PC-9 (cell line): ENCODE measurements at regions not wholly inside any gene's neighbourhood (a gene's known extent, or its start where the extent isn't known, plus 50 kb on each side); places are given as distances from the start of the nearest gene placed in this dataset.

ENCODE experiments used
- BruUV-seq: library from RNA; stranded (reverse); fragments of 400-500 nt; replicated peaks from 2 replicates; lab custom pipeline; 2021; lab: Mats Ljungman, UMichigan
- CTCF ChIA-PET: fragments of 300-600 bp; sonication (Branson Sonifier 250); formaldehyde crosslinking; loops from one replicate; lab custom pipeline; 2022; ENCODE audit warnings: antibody characterized with exemption; lab: Charles Lee
- POLR2A ChIA-PET: fragments of 300-600 bp; sonication (Branson Sonifier 250); formaldehyde crosslinking; loops from one replicate; lab custom pipeline; 2022; ENCODE audit warnings: antibody characterized with exemption; ENCODE audit not compliant: unreplicated experiment; lab: Charles Lee
- DNase-seq, 2 experiments: peaks; one replicate each; pipeline versions ENCODE4 v3.0.0 to v3.0.0-alpha.2; 2015 to 2022; ENCODE audit warnings: mixed read lengths in 1 of 2
- H2AFZ ChIP-seq: fragments of 200-600 bp; sonication (generic); 2 replicates; pipeline ENCODE4 v1.8.1; 2017; ENCODE audit warnings: antibody characterized with exemption
- H3F3A ChIP-seq: fragments of 200-600 bp; sonication (generic); 2 replicates; pipeline ENCODE4 v1.8.1; 2017; ENCODE audit warnings: antibody characterized with exemption, mild to moderate bottlenecking, low read depth; ENCODE audit not compliant: insufficient read depth
- H3K27ac ChIP-seq: fragments of 200-600 bp; sonication (generic); 2 replicates; pipeline ENCODE4 v1.6.1; 2016; ENCODE audit warnings: mixed run types
- H3K27me3 ChIP-seq: fragments of 200-600 bp; sonication (generic); 2 replicates; pipeline ENCODE4 v1.6.1; 2016; ENCODE audit warnings: low read depth, mixed run types; ENCODE audit not compliant: insufficient read depth
- H3K36me3 ChIP-seq: fragments of 200-600 bp; sonication (generic); 2 replicates; pipeline ENCODE4 v1.6.1; 2016; ENCODE audit warnings: low read depth, mixed run types
- H3K4me1 ChIP-seq: fragments of 200-600 bp; sonication (generic); replicated peaks from 2 replicates; pipeline ENCODE4 v1.6.1; 2016; ENCODE audit warnings: mixed run types; ENCODE audit not compliant: insufficient read depth
- H3K4me2 ChIP-seq: fragments of 200-600 bp; sonication (generic); 2 replicates; pipeline ENCODE4 v1.6.1; 2017; ENCODE audit warnings: mixed run types
- H3K4me3 ChIP-seq: fragments of 200-600 bp; sonication (generic); 2 replicates; pipeline ENCODE4 v1.6.1; 2016; ENCODE audit warnings: mixed run types
- H3K79me2 ChIP-seq: fragments of 200-600 bp; sonication (generic); 2 replicates; pipeline ENCODE4 v1.6.1; 2017; ENCODE audit warnings: low read depth, mixed run types
- H3K9me2 ChIP-seq: fragments of 200-600 bp; sonication (generic); 2 replicates; pipeline ENCODE4 v1.8.1; 2017; ENCODE audit warnings: mild to moderate bottlenecking; ENCODE audit not compliant: insufficient read depth
- H3K9me3 ChIP-seq: fragments of 200-600 bp; sonication (generic); 2 replicates; pipeline ENCODE4 v1.8.1; 2016; ENCODE audit warnings: low read depth; ENCODE audit not compliant: insufficient read depth
- H4K20me1 ChIP-seq: fragments of 200-600 bp; sonication (generic); 2 replicates; pipeline ENCODE4 v1.8.1; 2017; ENCODE audit not compliant: insufficient read depth
- EZH2 ChIP-seq: fragments of 200-600 bp; sonication (generic); IDR thresholded peaks from 2 replicates; pipeline ENCODE4 v1.8.0; 2017; ENCODE audit warnings: antibody characterized with exemption, low read depth
- intact Hi-C: fragments of 100-400 bp; cut with micrococcal nuclease; formaldehyde crosslinking; loops from one replicate; pipeline ENCODE4 v1.10.0; 2022; ENCODE audit not compliant: unreplicated experiment
- TF ChIP-seq, protein P1 (sequence below): fragments of 200-600 bp; sonication (generic); conservative IDR thresholded peaks from 2 replicates; pipeline ENCODE4 v1.6.1; 2017; ENCODE audit warnings: mixed run types, antibody characterized with exemption, mild to moderate bottlenecking, moderate library complexity

DNA sequence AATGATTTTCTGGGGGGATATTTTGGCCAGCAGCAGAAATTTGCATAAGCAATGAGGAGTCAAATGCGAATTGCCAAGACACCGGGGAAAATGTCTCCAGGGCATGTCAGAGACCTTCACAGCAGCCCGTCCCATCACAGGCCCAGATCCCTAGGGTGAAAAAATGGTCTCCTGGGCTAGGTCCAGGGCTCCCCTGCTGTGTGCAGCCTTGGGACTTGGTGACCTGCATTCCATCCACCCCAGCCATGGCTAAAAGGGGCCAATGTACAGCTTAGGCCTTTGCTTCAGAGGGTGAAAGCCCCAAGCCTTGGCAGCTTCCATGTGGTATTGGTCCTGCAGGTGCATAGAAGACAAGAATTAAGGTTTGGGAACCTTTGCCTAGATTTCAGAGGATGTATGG, 534.5 kb upstream of the MEF2C start:
- Histone ChIP-seq H3K9me3 (no peaks in the 10 kb centered on the region), H3K27ac (no peak overlapping the region), H3K79me2 (no peaks in the 10 kb centered on the region), H3K4me1 (no peaks in the 10 kb centered on the region), H3K4me2 (no peak overlapping the region), H3K27me3 (no peaks in the 10 kb centered on the region), H3F3A (no peaks in the 10 kb centered on the region), H3K4me3 (no peak overlapping the region), H2AFZ (no peak overlapping the region), H3K36me3 (no peaks in the 10 kb centered on the region), H4K20me1 (no peaks in the 10 kb centered on the region), H3K9me2 (no peaks in the 10 kb centered on the region)
- no peak for DNase-seq
- BruUV-seq = no TSS peak
- CTCF ChIA-PET = no interaction called here
- intact Hi-C loops = no loop called here
- POLR2A ChIA-PET = no interaction called here
- TF ChIP-seq, protein P1, sequence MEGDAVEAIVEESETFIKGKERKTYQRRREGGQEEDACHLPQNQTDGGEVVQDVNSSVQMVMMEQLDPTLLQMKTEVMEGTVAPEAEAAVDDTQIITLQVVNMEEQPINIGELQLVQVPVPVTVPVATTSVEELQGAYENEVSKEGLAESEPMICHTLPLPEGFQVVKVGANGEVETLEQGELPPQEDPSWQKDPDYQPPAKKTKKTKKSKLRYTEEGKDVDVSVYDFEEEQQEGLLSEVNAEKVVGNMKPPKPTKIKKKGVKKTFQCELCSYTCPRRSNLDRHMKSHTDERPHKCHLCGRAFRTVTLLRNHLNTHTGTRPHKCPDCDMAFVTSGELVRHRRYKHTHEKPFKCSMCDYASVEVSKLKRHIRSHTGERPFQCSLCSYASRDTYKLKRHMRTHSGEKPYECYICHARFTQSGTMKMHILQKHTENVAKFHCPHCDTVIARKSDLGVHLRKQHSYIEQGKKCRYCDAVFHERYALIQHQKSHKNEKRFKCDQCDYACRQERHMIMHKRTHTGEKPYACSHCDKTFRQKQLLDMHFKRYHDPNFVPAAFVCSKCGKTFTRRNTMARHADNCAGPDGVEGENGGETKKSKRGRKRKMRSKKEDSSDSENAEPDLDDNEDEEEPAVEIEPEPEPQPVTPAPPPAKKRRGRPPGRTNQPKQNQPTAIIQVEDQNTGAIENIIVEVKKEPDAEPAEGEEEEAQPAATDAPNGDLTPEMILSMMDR = no peak
- TF ChIP-seq EZH2 = no peak

DNA sequence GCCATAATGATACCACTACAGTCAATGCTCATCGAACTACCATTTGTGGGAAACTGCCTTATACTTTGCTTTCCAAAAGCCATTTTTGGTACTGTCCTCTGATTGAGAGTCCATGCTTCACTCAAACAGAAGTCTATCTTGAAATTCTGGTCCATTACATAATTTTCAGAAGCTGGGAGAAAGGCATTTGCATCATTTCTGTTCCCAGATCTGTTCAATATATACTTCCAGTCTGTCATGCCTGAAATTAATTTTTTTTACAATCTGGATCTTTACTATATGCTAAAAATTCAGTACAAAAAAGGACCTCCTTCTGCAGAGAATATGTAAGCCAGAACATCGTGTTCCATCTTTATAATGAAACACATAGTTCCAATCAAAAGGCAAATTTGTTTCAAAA, 528.9 kb upstream of the MEF2C start:
- Histone ChIP-seq H3K27me3 (no peaks in the 10 kb centered on the region), H3K9me3 (no peaks in the 10 kb centered on the region), H3F3A (no peaks in the 10 kb centered on the region), H3K4me2 (no peak overlapping the region), H3K36me3 (no peaks in the 10 kb centered on the region), H3K4me3 (no peak overlapping the region), H3K4me1 (no peaks in the 10 kb centered on the region), H4K20me1 (no peaks in the 10 kb centered on the region; the same call in 1 of the 2 replicates), H3K27ac (no peak overlapping the region), H2AFZ (no peak overlapping the region), H3K79me2 (no peaks in the 10 kb centered on the region), H3K9me2 (no peaks in the 10 kb centered on the region; the same call in 1 of the 2 replicates)
- ChIA-PET POLR2A (no interaction called here), CTCF (no interaction called here)
- intact Hi-C loops = no loop called here
- TF ChIP-seq, protein P1 = no peak
- no peak for TF ChIP-seq EZH2
- DNase-seq = no peak
- BruUV-seq = no TSS peak

DNA sequence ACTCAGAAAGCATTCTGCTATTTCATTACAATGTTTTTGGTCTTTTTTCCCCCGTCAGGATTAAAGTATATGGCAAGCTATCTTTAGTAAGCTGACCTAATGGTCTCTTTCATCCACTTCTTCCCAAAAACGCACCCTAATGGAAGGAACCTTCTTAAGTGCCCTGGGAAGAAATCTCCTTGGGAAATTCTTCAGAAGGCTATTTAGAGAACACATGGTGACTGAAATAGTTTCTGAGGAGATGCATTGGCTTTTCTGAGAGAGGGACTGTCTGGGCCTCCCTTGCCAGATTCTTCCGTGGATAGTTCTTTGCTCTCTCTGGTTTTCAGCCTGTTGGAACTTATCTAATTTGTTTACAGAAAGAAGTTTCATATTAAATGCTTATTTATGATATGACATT, 524.1 kb upstream of the MEF2C start:
- no TSS peak for BruUV-seq
- TF ChIP-seq, protein P1 = no peak
- no peak for TF ChIP-seq EZH2
- Histone ChIP-seq H3K79me2 (no peaks in the 10 kb centered on the region), H4K20me1 (no peaks in the 10 kb centered on the region; the same call in 1 of the 2 replicates), H3K4me1 (no peaks in the 10 kb centered on the region), H3K36me3 (no peaks in the 10 kb centered on the region), H2AFZ (0 out of 2 replicates have a peak overlapping the region, but pooled peaks have one; percentile 33), H3F3A (no peaks in the 10 kb centered on the region), H3K27ac (no peak overlapping the region), H3K4me2 (no peak overlapping the region), H3K4me3 (no peak overlapping the region), H3K9me3 (no peaks in the 10 kb centered on the region), H3K27me3 (no peaks in the 10 kb centered on the region), H3K9me2 (no peaks in the 10 kb centered on the region; the same call in 1 of the 2 replicates)
- CTCF ChIA-PET = no interaction called here
- POLR2A ChIA-PET = no interaction called here
- DNase-seq = no peak
- intact Hi-C loops = no loop called here
